ENCODE measurements at regions not wholly inside any gene's neighbourhood (a gene's known extent, or its start where the extent isn't known, plus 50 kb on each side); places are given as distances from the start of the nearest gene placed in this dataset.

DNA sequence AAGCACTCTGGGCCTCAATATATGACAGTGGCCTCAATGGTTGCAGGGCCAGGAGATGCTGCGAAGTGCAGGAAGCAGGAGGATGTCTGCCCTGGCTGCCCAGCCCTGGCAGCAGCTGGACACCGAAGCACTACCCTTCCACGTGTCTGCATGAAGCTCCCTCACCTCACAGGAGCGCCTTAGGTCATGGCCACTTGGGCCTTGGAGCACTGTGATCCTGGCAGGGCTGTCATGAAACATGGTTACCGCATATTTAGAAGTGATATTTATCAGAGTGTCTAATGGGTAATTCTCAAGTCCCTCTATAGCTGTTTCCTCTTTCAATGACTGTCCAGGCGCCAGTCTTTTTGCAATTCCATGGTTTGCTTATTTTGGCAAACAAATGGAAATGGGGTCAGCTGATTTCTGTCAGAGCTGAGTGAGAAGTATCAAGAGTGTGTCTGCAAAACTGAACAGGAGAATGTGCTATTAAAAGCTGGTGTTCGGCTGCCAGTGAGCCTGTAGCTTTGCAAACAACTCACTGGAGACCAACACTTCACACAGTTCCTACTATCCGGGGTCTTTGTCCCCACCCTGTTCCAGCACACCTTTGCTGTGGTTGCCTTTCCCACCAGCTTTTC is 285.9 kb downstream of the KIF4B start:
- DNase-seq, result no peak

- no peak for DNase-seq
Measured at GRCh38 chr5:155303120-155303519, 289.6 kb downstream of the KIF4B start.

DNA sequence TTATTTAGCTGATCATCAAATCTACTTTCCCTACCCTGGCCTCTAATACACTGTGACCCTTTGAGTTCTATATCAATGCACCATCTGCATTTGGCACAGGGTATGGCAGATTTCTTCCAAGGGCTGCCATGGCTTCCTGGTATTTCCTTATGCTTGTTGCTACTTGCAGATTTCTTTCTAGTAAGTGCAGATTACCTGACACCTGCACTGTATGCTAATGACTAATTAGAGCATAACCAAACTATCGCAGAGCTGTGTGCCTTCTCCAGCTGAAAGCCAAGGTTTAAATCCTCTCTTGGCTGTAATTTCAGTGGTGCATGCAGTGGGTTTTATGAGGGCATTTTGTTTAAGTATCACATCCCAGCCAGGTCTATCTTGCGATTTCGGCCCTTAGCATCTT is 293.7 kb downstream of the KIF4B start:
- no peak for DNase-seq

- DNase-seq, result no peak
Measured at GRCh38 chr5:155308289-155308688, 294.7 kb downstream of the KIF4B start.

DNA sequence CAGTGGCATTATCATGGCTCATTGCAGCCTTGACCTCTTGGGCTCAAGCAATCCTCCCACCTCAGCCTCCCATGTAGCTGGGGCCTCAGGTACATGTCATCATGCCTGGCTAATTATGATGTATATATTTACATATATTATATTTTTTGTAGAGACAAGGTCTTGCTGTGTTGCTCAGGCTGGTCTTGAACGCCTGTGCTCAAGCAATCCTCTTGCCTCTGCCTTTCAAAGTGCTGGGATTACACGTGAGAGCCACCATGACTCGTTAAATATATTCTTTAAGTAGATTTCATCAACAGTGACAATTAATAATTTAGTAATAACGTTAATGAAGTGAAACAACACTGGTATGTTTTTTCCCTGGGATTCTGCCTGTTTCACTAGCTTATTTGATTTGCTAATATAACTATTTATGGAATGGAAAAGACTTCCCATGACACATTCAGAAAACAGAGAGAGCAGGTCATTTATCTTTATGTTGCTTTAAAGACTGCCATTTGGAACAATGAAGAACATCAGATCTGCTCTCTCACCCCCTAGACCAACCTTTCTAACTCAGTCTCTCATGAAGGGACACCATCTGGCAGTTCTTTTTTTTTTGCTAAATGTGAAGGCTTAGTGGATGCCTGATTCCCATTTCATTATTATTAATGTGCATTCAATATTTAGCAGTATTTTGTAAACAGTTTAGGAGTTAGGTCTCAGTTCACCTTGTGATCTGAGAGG is 295.6 kb downstream of the KIF4B start:
- DNase-seq, result no peak

DNA sequence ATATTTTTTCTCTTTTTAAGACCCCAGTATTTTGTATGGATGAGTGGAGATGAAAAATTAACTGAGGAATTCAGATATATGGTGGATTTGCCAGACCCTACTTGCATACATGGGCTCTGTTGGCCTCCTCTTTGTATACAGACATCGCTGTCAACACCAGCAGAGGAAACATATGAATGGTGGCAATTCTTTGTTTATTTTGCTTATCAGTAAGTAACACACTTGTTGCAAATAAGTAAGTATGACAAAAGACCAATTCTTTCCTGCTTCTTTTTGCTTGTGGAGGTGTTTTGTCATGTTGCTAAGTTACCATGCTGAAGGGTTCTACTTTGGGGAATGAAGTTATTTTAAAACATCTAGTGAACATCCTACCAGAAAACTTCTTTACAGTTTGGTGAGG is 298.2 kb downstream of the KIF4B start:
- no peak for DNase-seq

- no peak for DNase-seq
Measured at GRCh38 chr5:155313518-155313917, 300.0 kb downstream of the KIF4B start.

- no peak for DNase-seq
Measured at GRCh38 chr5:155316070-155316714, 302.6 kb downstream of the KIF4B start.

- DNase-seq, result no peak
Measured at GRCh38 chr5:155332618-155333017, 319.1 kb downstream of the KIF4B start.

DNA sequence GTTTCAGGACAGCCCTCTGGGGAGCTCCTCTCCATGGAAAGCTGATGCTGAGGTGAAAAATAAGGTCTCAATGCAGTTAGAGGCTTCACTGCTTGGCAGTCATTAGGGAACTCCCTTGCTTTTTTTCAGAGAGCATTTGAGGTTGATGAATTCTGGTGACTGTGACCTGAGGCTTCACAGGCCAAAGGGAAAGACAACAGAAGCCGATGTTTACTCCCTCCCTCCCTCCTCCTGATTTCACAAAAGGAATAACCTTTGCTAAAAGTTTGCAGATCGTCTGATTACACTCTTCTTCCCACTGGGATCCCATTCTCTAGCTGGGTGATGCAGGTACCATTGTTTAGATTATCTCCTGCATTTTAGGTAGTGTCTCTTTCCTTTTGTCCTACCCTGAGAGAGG is 329.4 kb downstream of the KIF4B start:
- DNase-seq, result no peak

DNA sequence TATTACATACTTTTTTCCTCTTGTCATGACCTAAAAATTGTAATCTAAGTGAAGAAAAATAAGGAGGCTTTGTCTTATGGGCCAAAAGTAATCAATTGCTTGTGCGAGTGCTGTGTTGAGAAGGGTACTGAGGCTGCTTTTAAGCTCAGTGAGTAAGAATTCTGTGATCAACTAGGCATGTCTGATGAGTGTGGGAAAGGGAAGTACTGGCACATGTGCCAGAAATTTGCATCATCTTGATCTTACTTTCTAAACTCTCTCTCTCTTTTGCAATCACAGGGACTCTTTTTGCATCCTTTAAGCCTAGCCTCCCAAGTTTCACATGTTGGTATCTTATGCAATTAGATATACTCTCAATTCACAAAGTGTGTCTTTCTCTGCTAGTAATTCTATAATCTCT is 329.9 kb downstream of the KIF4B start:
- DNase-seq, result no peak

DNA sequence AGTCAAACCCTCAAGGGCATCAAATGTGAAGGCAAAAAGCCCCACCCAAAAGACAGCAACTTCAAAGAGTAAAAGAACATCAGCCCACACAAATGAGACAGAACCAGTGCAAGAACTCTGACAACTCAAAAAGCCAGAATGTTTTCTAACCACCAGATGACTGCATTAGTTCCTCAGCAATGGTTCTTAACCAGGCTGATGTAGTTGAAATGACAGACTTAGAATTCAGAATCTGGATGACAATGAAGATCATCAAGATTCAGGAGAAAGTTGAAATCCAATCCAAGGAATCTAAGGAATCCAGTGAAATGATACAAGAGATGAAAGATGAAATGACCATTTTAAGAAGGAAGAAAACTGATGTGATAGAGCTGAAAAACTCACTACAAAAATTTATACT is 339.7 kb downstream of the KIF4B start:
- no peak for DNase-seq

DNA sequence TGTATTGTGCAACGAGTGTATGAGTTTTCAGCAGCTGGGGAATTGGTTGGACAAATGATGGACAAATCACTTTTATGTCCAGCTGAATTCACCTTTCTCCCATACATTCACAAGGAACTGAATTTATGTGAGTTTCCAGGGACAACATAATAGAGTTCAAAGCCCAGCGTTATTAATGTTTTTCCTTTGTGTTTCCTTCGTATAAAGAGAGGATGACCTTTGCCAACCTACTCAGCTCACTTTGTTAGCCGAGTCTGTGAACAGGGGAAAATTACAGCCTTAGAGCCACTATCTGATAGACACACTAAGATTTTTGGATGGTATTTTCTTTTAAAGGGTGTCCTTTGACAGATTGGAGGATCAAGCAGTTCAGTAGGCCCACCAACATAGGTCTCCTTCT is 352.5 kb downstream of the KIF4B start:
- DNase-seq, result no peak

DNA sequence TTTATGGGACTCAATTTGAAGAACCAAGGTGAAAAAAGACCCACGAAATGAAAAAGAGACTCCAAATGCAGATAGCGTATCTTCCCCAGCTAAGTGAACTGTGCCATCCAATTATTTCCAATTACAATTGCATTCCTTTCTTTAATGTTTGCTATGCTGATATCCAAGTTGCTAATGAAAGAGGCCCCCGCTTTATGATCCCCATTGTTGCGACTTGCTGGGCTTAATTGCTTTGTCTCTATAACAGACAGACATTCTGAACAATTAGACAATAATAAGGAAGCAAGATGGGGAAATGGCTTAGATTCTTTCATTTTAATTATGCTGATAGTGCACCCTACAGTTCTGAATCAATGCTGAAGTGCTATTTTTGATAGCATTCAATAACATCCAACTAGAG is 354.3 kb downstream of the KIF4B start:
- DNase-seq, result no peak

DNA sequence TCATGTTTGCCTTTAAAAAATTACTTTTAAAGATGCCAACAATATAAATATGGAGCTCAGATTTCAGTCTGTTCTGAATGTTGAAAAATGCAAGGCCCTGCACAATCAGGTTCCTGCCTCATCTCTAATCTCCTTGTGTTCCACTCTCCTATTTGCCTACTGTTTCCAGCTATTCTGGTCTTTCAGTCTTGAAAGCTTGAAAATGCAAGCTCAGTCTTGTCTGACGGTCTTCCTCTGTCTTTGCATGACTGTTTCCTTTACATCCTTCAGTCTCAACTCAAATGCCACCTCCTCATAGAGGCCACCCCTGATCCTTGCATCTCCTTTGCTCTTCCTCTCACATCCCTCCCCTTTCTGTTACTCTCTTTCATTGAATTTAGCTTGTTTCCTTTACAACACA is 354.9 kb downstream of the KIF4B start:
- DNase-seq, result no peak

GRCh38 chr5:155380480-155380879 is 366.9 kb downstream of the KIF4B start:
- DNase-seq, result no peak

DNA sequence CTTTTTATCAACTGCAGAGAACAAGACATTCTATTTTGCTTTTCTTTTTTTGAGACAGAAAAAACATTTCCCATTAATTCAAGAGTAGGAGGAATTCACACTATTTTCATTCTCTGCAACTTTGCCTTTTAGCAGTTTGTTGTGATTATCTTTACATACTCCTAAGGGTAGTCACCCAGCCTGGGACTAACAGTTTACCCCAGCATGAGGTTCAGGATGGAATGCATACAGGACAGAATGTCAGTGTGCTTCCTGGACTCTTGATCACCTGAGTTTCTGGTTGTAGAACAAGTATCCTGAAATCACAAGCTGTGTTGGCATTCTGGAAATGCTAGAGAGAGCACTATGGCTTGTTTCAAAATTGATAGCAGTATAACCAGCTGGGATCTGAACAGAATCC is 368.1 kb downstream of the KIF4B start:
- no peak for DNase-seq

DNA sequence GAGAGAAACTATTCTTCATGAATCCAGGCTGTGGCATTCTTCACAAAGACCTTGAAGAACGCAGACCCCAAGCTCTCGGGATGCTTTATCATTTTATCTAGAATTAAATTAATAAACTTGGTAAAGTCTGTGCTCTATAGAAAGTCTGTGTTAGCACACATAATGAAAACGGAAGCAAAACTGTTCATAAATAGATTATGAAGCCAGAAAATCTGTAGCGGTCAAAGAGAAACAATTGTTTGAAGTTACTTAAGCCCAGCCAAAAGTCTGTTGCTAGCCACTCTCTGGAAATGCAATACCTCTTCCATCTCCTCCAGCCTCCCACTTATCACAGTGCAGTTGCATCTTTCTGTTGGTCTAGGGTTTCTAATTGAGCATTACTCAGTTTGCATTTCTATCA is 375.9 kb downstream of the KIF4B start:
- DNase-seq, result no peak

DNA sequence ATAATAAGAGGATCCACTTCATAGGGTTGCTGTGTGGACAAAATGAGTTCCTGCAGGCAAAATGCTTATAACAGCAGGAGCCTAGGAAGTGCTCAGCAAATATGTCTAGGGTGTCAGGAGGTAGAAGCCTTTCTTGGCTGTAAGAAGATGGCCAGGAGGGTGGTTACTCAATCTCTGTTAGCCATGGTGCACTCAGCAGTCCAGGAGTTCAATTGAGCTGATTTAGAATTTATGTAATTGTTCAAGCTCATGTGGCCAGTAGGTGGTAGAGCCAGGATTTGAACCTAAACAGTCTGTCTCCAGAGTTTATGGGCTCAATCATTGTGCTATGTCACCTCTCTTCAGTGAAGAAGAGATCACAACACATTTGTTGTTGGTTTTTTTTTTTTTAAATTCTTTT is 381.2 kb downstream of the KIF4B start:
- DNase-seq, result no peak

DNA sequence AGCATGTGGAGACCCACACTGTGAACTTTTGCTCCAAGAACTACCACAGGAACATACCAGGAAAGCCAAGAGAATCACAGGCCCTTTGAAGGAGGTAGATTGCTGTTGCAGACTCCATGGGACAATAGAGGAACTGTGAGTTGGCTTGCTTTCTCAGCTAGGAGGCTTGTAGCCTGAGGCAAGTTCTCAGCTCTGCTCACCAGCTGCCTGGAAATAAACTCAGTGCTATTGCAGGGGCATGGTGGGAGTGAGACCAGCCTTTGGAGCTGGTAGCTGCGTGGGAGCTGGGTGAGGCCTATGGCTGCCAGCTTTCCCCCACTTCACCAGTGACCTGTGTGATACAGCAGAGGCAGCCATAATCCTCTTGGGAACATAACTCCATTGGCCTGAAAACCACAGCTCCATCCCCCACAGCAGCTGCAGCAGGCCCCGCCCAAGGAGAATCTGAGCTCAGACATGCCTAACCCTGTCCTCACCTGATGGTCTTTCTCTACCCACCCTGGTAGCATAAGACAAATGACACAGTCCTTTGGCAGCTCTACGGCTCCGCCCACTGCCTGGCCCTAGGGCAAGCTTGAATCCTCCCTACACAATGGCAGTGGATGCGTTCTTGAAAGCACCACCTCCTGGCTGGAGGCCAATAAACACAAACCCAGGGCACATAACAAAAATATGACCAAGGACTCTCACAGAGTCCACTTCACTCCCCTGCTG is 389.5 kb downstream of the KIF4B start:
- DNase-seq, result no peak

DNA sequence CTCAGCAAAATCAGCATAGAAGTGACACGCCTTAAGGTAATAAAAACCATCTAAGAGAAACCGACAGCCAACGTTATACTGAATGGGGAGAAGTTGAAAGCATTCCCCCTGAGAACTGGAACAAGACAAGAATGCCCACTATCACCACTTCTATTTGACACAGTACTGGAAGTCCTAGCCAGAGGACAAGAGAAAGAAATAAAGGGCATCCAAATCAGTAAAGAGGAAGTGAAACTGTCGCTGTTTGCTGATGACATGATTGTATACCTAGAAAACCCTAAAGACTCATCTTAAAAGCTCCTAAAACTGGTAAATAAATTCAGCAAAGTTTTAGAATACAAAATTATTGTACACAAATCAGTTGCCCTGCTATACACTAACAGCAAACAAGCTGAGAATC is 393.3 kb downstream of the KIF4B start:
- no peak for DNase-seq

DNA sequence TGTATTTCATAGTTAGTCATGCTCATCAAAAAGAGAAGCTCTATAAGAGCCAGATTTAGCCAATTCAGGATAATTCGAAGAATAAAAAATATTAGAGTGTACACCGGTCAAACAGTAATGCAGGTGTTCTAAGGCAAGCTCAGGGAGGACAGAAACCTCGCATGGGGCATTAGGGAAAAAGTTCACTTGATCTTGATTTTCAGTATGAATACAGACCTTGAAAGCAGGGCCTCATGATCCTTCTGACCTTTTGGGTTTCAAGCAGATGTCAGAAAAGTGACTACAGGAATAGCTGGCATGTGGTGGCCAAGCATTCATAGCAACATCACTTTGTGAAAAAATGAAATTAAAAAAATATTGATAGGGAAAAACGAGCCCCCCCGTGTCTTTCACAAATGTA is 394.9 kb downstream of the KIF4B start:
- no peak for DNase-seq

DNA sequence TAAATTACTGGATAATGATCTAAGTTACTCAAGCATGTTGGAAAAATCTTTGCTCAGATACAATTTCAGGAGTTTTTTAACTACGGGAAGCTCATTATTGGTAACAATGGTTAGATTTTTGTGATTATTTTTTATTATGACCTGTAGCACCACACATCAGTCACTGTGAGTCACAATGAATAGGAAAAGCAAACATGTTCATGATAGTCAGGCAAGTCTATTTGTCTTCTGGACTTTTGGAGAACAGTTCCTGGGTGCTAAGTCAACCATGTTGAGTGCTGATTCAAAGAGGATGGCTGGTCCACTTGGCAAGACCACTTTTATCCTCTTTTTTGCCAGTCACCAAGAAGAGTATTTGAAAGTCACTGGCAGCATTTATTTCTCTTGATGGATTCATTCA is 403.2 kb downstream of the KIF4B start:
- no peak for DNase-seq
